Osteocyte (in vitro differentiated cells): ENCODE measurements at regions not wholly inside any gene's neighbourhood (a gene's known extent, or its start where the extent isn't known, plus 50 kb on each side); places are given as distances from the start of the nearest gene placed in this dataset.

Experiments
- DNase-seq: peaks from one replicate; pipeline ENCODE4 v3.0.0; 2021; ENCODE audit warnings: mixed read lengths; ENCODE audit not compliant: unreplicated experiment; ENCODE audit errors: extremely low spot score
- H3K27ac Mint-ChIP-seq: one replicate; pipeline ENCODE4 v1.8.0; 2021; ENCODE audit warnings: mild to moderate bottlenecking, mixed read lengths; ENCODE audit not compliant: unreplicated experiment
- H3K27me3 Mint-ChIP-seq: one replicate; pipeline ENCODE4 v1.8.0; 2021; ENCODE audit warnings: mixed read lengths; ENCODE audit not compliant: unreplicated experiment
- H3K36me3 Mint-ChIP-seq: one replicate; pipeline ENCODE4 v1.8.0; 2021; ENCODE audit warnings: mixed read lengths; ENCODE audit not compliant: unreplicated experiment
- H3K4me1 Mint-ChIP-seq: one replicate; pipeline ENCODE4 v1.8.0; 2021; ENCODE audit warnings: mixed read lengths; ENCODE audit not compliant: unreplicated experiment
- H3K4me3 Mint-ChIP-seq: one replicate; pipeline ENCODE4 v1.8.0; 2021; ENCODE audit warnings: mild to moderate bottlenecking, moderate library complexity, mixed read lengths; ENCODE audit not compliant: unreplicated experiment
- H3K9me3 Mint-ChIP-seq: one replicate; pipeline ENCODE4 v1.8.0; 2021; ENCODE audit warnings: mixed read lengths; ENCODE audit not compliant: unreplicated experiment
- TF ChIP-seq, protein P1 (sequence below): fragments of 200-600 bp; sonication (generic); IDR thresholded peaks from 2 replicates; pipeline ENCODE4 v1.5.0; 2021; ENCODE audit warnings: antibody characterized with exemption, mild to moderate bottlenecking, moderate library complexity

DNA sequence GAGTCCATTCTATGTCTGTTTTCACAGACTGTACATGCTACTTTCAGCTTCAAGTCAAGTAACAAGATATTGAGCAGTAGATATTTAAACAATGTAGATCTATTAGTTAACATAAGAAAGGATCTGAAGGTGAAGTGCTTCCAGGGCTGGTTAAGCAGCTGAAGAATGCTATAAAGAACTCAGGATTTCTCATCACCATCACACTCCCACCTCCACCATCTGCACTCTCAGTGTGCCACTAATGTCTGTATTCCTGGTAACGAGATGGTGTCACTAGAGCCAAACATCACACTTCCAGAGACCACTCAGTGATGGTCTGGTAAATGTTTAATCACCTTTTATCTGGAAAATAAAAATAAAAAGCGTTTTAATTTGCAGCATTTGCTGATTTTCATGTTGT is 224.0 kb upstream of the FERD3L start:
- Mint-ChIP-seq H3K4me3 (no peak overlapping the region), H3K4me1 (peaks cover 9% of the 10 kb centered on the region), H3K27ac (no peak overlapping the region), H3K27me3 (no peaks in the 10 kb centered on the region), H3K36me3 (no peaks in the 10 kb centered on the region), H3K9me3 (no peaks in the 10 kb centered on the region)
- DNase-seq = no peak
- TF ChIP-seq, protein P1, sequence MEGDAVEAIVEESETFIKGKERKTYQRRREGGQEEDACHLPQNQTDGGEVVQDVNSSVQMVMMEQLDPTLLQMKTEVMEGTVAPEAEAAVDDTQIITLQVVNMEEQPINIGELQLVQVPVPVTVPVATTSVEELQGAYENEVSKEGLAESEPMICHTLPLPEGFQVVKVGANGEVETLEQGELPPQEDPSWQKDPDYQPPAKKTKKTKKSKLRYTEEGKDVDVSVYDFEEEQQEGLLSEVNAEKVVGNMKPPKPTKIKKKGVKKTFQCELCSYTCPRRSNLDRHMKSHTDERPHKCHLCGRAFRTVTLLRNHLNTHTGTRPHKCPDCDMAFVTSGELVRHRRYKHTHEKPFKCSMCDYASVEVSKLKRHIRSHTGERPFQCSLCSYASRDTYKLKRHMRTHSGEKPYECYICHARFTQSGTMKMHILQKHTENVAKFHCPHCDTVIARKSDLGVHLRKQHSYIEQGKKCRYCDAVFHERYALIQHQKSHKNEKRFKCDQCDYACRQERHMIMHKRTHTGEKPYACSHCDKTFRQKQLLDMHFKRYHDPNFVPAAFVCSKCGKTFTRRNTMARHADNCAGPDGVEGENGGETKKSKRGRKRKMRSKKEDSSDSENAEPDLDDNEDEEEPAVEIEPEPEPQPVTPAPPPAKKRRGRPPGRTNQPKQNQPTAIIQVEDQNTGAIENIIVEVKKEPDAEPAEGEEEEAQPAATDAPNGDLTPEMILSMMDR = no peak

DNA sequence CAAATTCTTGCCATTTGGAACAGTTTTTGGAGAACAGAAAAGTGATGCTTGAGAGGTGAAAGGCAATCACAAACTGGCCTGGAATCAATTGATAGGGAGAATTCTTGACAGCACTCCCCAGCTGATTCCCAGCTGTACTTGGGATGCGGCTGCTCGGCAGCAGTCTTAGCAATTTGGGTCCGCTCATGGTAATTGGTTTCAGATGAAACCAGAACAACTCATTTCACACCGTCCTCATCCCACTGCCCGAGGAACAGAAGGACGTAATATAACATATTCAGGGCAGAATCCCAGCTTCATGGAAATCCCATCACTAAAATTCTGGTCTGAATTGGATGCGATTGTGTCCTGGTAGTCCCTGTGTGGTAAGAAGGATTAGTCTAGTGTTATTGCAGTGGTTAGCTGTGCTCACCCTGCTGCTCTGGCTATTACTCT is 223.3 kb upstream of the FERD3L start:
- peaks cover 9% of the 10 kb centered on the region for H3K4me1 Mint-ChIP-seq
- no peak for DNase-seq
- no peaks in the 10 kb centered on the region for H3K27me3 Mint-ChIP-seq

DNA sequence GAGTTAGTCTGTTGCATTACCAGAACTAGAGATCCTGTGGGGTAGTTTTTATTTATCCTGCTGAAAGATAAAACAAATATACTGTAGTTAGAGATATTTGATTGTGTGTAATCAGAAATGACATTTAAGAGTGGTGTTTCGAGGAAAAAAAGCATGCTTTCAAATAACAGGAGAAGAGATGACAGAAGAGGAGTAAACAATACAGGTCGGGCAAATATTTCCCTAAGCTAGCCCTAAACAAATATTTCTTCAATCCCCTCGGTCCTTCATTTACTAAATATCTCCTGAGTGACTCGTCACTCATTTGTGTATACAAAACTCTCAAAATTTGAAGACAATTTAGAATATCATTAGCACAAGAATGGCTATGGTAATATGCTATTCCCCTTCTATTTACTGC is 219.7 kb upstream of the FERD3L start:
- no peak for DNase-seq
- Mint-ChIP-seq H3K4me1 (peaks cover 9% of the 10 kb centered on the region), H3K27me3 (no peaks in the 10 kb centered on the region), H3K36me3 (no peaks in the 10 kb centered on the region), H3K9me3 (no peaks in the 10 kb centered on the region), H3K27ac (no peak overlapping the region), H3K4me3 (no peak overlapping the region)
- TF ChIP-seq, protein P1 = no peak

More for the DNA sequence above, 223.3 kb upstream of the FERD3L start:
- no peaks in the 10 kb centered on the region for H3K36me3 Mint-ChIP-seq
- no peak overlapping the region for H3K27ac Mint-ChIP-seq
- TF ChIP-seq, protein P1 = no peak
- H3K4me3 Mint-ChIP-seq = peak overlapping the region; percentile 30
- no peaks in the 10 kb centered on the region for H3K9me3 Mint-ChIP-seq

DNA sequence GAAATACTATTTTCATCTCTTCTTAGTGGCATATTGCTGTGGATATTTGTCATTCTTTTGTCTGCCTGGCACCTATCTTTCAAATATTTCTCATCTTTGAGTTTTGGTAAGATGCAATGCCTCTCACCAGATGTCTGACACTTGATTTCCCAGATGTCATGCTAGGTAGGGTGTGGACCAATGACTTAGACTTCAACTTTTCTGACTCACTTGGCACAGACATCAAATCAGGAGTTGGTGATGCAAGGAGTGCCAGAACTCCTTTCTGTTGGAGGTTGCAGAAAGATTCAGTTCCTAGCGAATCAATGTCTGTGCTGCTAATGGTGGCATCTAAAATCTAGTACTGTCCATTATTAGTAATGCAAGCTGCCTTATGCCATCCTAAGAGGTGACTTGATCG is 216.9 kb upstream of the FERD3L start:
- H3K9me3 Mint-ChIP-seq = no peaks in the 10 kb centered on the region
- H3K4me1 Mint-ChIP-seq = no peaks in the 10 kb centered on the region
- H3K27me3 Mint-ChIP-seq = no peaks in the 10 kb centered on the region
- no peak overlapping the region for H3K4me3 Mint-ChIP-seq
- H3K27ac Mint-ChIP-seq = no peak overlapping the region
- TF ChIP-seq, protein P1 = no peak
- no peaks in the 10 kb centered on the region for H3K36me3 Mint-ChIP-seq
- DNase-seq = no peak

DNA sequence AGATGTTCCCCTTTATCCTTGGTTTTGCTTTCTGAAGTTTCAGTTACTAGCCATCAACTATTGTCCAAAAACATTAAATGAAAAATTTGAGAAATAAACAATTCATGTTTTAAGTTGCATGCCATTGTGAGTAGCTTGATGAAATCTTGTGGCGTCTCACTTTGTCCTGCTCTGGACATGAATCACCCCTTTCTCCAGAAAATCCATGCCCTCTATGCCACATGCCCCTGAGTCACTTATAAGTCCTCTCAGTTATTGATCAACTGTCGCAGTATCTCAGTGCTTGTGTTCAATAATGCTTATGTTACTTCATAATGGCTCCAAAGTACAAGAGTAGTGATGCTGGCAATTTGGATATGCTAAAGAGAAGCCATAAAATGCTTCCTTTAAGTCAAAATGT is 208.0 kb upstream of the FERD3L start:
- no peaks in the 10 kb centered on the region for H3K9me3 Mint-ChIP-seq
- no peaks in the 10 kb centered on the region for H3K36me3 Mint-ChIP-seq
- no peaks in the 10 kb centered on the region for H3K27me3 Mint-ChIP-seq
- no peak overlapping the region for H3K4me3 Mint-ChIP-seq
- H3K27ac Mint-ChIP-seq = no peak overlapping the region
- TF ChIP-seq, protein P1 = no peak
- peaks cover 9% of the 10 kb centered on the region for H3K4me1 Mint-ChIP-seq
- DNase-seq = no peak
